ENCODE measurements at regions not wholly inside any gene's neighbourhood (a gene's known extent, or its start where the extent isn't known, plus 50 kb on each side); places are given as distances from the start of the nearest gene placed in this dataset.

DNA sequence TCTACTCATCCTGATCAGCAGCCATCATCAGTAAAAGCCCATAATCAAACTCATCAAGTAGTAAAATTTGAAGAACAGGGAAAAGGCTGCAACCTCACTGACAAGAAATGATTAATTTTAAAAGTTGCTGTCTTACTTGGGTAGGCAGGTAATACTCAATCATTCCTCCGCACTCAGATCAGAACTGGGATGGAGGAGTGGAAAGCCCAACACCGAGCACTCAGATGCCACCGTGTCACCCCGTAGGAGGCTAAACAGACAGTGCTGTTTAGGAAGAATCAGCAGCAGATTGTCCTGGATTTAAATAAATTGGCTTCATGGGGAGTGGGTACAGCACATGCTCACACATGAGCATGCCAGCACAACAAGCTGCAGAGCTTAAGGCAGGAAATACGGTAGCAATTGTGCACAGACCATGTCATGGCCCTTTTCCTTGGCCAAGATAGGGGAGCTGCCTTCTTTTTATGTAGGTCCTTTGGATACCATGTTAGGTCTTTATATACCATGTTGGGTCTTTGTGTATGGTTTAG, 92.6 kb upstream of the CDH6 start:
- no peak for DNase-seq (ENCODE audit: low read depth in 1 of 2, low spot score in 2 of 2)
- no peaks in the 10 kb centered on the region for H3K79me2 ChIP-seq (ENCODE audit: control insufficient read depth in 1 of 2, insufficient read depth in 2 of 2, low read length in 2 of 2)
- no peak overlapping the region for H3K4ac ChIP-seq (replicated peaks; ENCODE audit: insufficient read length, low read depth, low read length)
- no peaks in the 10 kb centered on the region for H3K23me2 ChIP-seq (ENCODE audit: low read depth, low read length)
- no peak overlapping the region for H2BK20ac ChIP-seq (ENCODE audit: low read length)
- WGBS, 2 experiments (ENCODE audit: extremely low coverage in 1 of 2, insufficient coverage in 1 of 2, insufficient read length in 1 of 2, insufficient replicate concordance in 2 of 2, low coverage in 1 of 2, low lambda C conversion rate in 2 of 2, missing lambda C conversion rate in 1 of 2) = 85% methylated on average over 5 of the region's 5 CpGs; no CpG with 5 or more reads in 1 of the 2 experiments
- no peaks in the 10 kb centered on the region for H4K20me1 ChIP-seq (replicated peaks in 1 of 2; ENCODE audit: control insufficient read depth in 1 of 2, insufficient read depth in 2 of 2, low read length in 2 of 2)
- H3K27me3 ChIP-seq (replicated peaks in 1 of 4; ENCODE audit: control insufficient read depth in 3 of 4, extremely low read depth in 1 of 4, insufficient read depth in 3 of 4, low read length in 3 of 4) = no peaks in the 10 kb centered on the region
- H3K23ac ChIP-seq (ENCODE audit: insufficient read length) = no peak overlapping the region
- H3K27ac ChIP-seq (ENCODE audit: low read depth, low read length) = no peak overlapping the region
- ChIA-PET POLR2A (ENCODE audit: partially characterized antibody) (no interaction called here), CTCF (ENCODE audit: partially characterized antibody) (no interaction called here)
- no peak overlapping the region for H4K5ac ChIP-seq (ENCODE audit: insufficient read length, low read depth, low read length)
- H2AFZ ChIP-seq (ENCODE audit: low read length) = no peak overlapping the region
- H3K56ac ChIP-seq (replicated peaks; ENCODE audit: insufficient read length, low read depth, low read length) = no peak overlapping the region
- no peak overlapping the region for H3K4me3 ChIP-seq (ENCODE audit: extremely low read depth in 1 of 4, insufficient read depth in 2 of 4, low read depth in 3 of 4, low read length in 4 of 4)
- H3K9ac ChIP-seq (replicated peaks in 1 of 4; ENCODE audit: extremely low read depth in 1 of 4, low read depth in 3 of 4, low read length in 3 of 4) = no peak overlapping the region
- no peak for TF ChIP-seq CBX5 (IDR thresholded peaks at IDR 0.05; ENCODE audit: low read depth, low read length)
- TF ChIP-seq EZH2 (IDR thresholded peaks at IDR 0.05; ENCODE audit: low read depth, low read length, severe bottlenecking) = no peak
- TF ChIP-seq NANOG (IDR thresholded peaks at IDR 0.05; ENCODE audit: insufficient read depth, low read depth, low read length, poor library complexity, severe bottlenecking) = no peak
- TF ChIP-seq GTF2F1 (IDR thresholded peaks at IDR 0.05; ENCODE audit: borderline replicate concordance, low read depth, low read length) = no peak
- no peak for TF ChIP-seq RAD21 (IDR thresholded peaks at IDR 0.05 in 1 of 2, conservative IDR thresholded peaks at IDR 0.05 in 1 of 2; ENCODE audit: low read depth in 2 of 2, low read length in 2 of 2)
- no peak for TF ChIP-seq RFX5 (IDR thresholded peaks at IDR 0.05; ENCODE audit: borderline replicate concordance, low read depth, low read length)
- TF ChIP-seq SUZ12 (IDR thresholded peaks at IDR 0.05; ENCODE audit: low read length) = no peak
- TF ChIP-seq EP300 (IDR thresholded peaks at IDR 0.05; ENCODE audit: borderline replicate concordance in 1 of 2, low read depth in 2 of 2, low read length in 2 of 2) = no peak
- TF ChIP-seq CBX8 (IDR thresholded peaks at IDR 0.05; ENCODE audit: borderline replicate concordance, low read depth, low read length) = no peak
- no peak for TF ChIP-seq TEAD4 (IDR thresholded peaks at IDR 0.05; ENCODE audit: low read depth, low read length)
- no peak for TF ChIP-seq BACH1 (IDR thresholded peaks at IDR 0.05; ENCODE audit: low read length)
- TF ChIP-seq TBP (IDR thresholded peaks at IDR 0.05; ENCODE audit: low read depth, low read length) = no peak
- no peak for TF ChIP-seq POU5F1 (IDR thresholded peaks at IDR 0.05; ENCODE audit: low read depth, low read length)
- H3K79me1 ChIP-seq (ENCODE audit: low read depth, low read length) = no peaks in the 10 kb centered on the region
- H4K8ac ChIP-seq (ENCODE audit: extremely low read depth, insufficient read depth, low read length) = no peak overlapping the region
- no peak overlapping the region for H2AK5ac ChIP-seq (ENCODE audit: low read depth, low read length)
- H3K4me2 ChIP-seq (ENCODE audit: insufficient read depth in 1 of 2, low read depth in 2 of 2, low read length in 2 of 2) = no peak overlapping the region
- no peak overlapping the region for H4K91ac ChIP-seq (replicated peaks; ENCODE audit: insufficient read length, low read length)
- no peak overlapping the region for H2BK5ac ChIP-seq (ENCODE audit: low read depth, low read length)
- no peak overlapping the region for H2BK12ac ChIP-seq (ENCODE audit: low read depth, low read length)
- H2BK15ac ChIP-seq (ENCODE audit: low read length) = no peak overlapping the region
- no peak for FAIRE-seq
- H2BK120ac ChIP-seq (replicated peaks; ENCODE audit: low read depth, low read length) = no peak overlapping the region
- H3K4me1 ChIP-seq (replicated peaks in 1 of 4; ENCODE audit: control insufficient read depth in 3 of 4, insufficient read depth in 4 of 4, low read length in 3 of 4) = peaks cover 2 to 7% (median 4%) of the 10 kb centered on the region in 4 experiments; a peak in 3 of 7 replicates
- H3K14ac ChIP-seq (ENCODE audit: insufficient read length) = no peak overlapping the region
- no peaks in the 10 kb centered on the region for H3K36me3 ChIP-seq (ENCODE audit: control insufficient read depth in 2 of 4, insufficient read depth in 4 of 4, low read length in 3 of 4)
- H3K9me3 ChIP-seq (ENCODE audit: insufficient read depth in 2 of 2, low read depth in 1 of 2, low read length in 1 of 2) = no peaks in the 10 kb centered on the region
- no peak overlapping the region for H3K18ac ChIP-seq (ENCODE audit: extremely low read depth, low read length)

All from H1 (cell line).